A673 (cell line): ENCODE measurements at regions not wholly inside any gene's neighbourhood (a gene's known extent, or its start where the extent isn't known, plus 50 kb on each side); places are given as distances from the start of the nearest gene placed in this dataset.

ENCODE experiments used
- EZH2 ChIP-seq: fragments of 200-600 bp; sonication (generic); IDR thresholded peaks from 2 replicates; pipeline ENCODE4 v1.6.1; 2017; ENCODE audit warnings: borderline replicate concordance, low read depth, mild to moderate bottlenecking, mixed read lengths, antibody characterized with exemption, low read length; ENCODE audit not compliant: poor library complexity, severe bottlenecking
- TF ChIP-seq, protein P1 (sequence below): fragments of 300-800, 200-600 bp; sonication (generic); conservative IDR thresholded peaks from 2 replicates; pipeline ENCODE4 v1.5.1; 2017; ENCODE audit warnings: low read depth, mild to moderate bottlenecking, antibody characterized with exemption, low read length, moderate library complexity, mixed read lengths

- TF ChIP-seq, protein P1, sequence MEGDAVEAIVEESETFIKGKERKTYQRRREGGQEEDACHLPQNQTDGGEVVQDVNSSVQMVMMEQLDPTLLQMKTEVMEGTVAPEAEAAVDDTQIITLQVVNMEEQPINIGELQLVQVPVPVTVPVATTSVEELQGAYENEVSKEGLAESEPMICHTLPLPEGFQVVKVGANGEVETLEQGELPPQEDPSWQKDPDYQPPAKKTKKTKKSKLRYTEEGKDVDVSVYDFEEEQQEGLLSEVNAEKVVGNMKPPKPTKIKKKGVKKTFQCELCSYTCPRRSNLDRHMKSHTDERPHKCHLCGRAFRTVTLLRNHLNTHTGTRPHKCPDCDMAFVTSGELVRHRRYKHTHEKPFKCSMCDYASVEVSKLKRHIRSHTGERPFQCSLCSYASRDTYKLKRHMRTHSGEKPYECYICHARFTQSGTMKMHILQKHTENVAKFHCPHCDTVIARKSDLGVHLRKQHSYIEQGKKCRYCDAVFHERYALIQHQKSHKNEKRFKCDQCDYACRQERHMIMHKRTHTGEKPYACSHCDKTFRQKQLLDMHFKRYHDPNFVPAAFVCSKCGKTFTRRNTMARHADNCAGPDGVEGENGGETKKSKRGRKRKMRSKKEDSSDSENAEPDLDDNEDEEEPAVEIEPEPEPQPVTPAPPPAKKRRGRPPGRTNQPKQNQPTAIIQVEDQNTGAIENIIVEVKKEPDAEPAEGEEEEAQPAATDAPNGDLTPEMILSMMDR = no peak
- TF ChIP-seq EZH2 = no peak
These were observed 969.5 kb upstream of the B3GALT2 start for GRCh38 chr1:194155962-194156361.
